CD4-positive, alpha-beta T cell treated with Interleukin-10 for 1 hour (primary cell): ENCODE measurements at regions not wholly inside any gene's neighbourhood (a gene's known extent, or its start where the extent isn't known, plus 50 kb on each side); places are given as distances from the start of the nearest gene placed in this dataset.
"Not testable (repeated sequence)": the region's sequence is repeated elsewhere in the genome, so short reads cannot be mapped to it uniquely, and the experiment has no call there.

Source experiments
- DNase-seq: peaks from one replicate; pipeline ENCODE4 v3.0.0-alpha.2; 2020

GRCh38 chr3:104070906-104071305, 1295.8 kb upstream of the ALCAM start:
- no peak for DNase-seq

- DNase-seq: no peak
These were observed 1286.6 kb upstream of the ALCAM start for GRCh38 chr3:104080088-104080626.

- no peak for DNase-seq
These were observed 1278.0 kb upstream of the ALCAM start for GRCh38 chr3:104088738-104089137.

- DNase-seq: not testable (repeated sequence)
These were observed 1276.7 kb upstream of the ALCAM start for GRCh38 chr3:104089987-104090386.

- DNase-seq: no peak
These were observed 1265.0 kb upstream of the ALCAM start for GRCh38 chr3:104101736-104102135.

GRCh38 chr3:104102386-104102785, 1264.3 kb upstream of the ALCAM start:
- DNase-seq: no peak

- DNase-seq: no peak
These were observed 1260.4 kb upstream of the ALCAM start for GRCh38 chr3:104106276-104106675.

GRCh38 chr3:104108522-104108921, 1258.2 kb upstream of the ALCAM start:
- DNase-seq: no peak

GRCh38 chr3:104126463-104126862, 1240.2 kb upstream of the ALCAM start:
- DNase-seq: no peak

GRCh38 chr3:104126864-104127553, 1239.7 kb upstream of the ALCAM start:
- no peak for DNase-seq

- no peak for DNase-seq
These were observed 1238.9 kb upstream of the ALCAM start for GRCh38 chr3:104127830-104128229.

GRCh38 chr3:104132566-104133403, 1233.9 kb upstream of the ALCAM start:
- no peak for DNase-seq

GRCh38 chr3:104133630-104134029, 1233.1 kb upstream of the ALCAM start:
- DNase-seq: no peak

- DNase-seq: no peak
These were observed 1229.6 kb upstream of the ALCAM start for GRCh38 chr3:104137116-104137515.

GRCh38 chr3:104145164-104145563, 1221.5 kb upstream of the ALCAM start:
- DNase-seq: no peak

- no peak for DNase-seq
These were observed 1217.6 kb upstream of the ALCAM start for GRCh38 chr3:104149154-104149553.

GRCh38 chr3:104150724-104151123, 1216.0 kb upstream of the ALCAM start:
- DNase-seq: no peak

- no peak for DNase-seq
These were observed 1211.8 kb upstream of the ALCAM start for GRCh38 chr3:104154896-104155295.

- DNase-seq: no peak
These were observed 1200.8 kb upstream of the ALCAM start for GRCh38 chr3:104165866-104166265.

GRCh38 chr3:104168386-104168785, 1198.3 kb upstream of the ALCAM start:
- no peak for DNase-seq

- DNase-seq: no peak
These were observed 1191.0 kb upstream of the ALCAM start for GRCh38 chr3:104175696-104176095.

- no peak for DNase-seq
These were observed 1190.0 kb upstream of the ALCAM start for GRCh38 chr3:104176706-104177105.

GRCh38 chr3:104178680-104179079, 1188.0 kb upstream of the ALCAM start:
- no peak for DNase-seq

GRCh38 chr3:104180906-104181305, 1185.8 kb upstream of the ALCAM start:
- no peak for DNase-seq
